ENCODE measurements at regions not wholly inside any gene's neighbourhood (a gene's known extent, or its start where the extent isn't known, plus 50 kb on each side); places are given as distances from the start of the nearest gene placed in this dataset.

DNA sequence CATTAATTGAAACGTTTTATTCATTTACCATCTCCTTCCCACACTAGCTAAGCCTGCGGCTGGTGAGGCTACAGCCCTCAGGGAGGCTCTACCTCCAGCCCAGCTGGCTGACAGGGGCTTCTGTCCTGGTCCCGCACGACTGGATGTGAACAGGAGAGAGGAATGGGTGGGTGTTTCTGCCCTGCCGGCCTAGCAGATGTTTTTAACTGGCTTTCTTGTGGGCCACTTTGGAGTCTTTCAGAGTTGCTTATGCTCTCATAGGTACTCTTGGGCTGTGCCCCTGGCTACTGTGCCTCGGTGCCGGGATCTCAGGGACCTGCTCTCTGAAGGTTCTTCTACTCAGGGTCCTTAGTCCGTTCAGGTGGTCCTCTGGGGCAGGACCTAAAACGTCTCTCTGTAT is 184.3 kb upstream of the TWIST2 start:
- 67 to 87% (median 81%) methylated on average over 9 of the region's 9 CpGs for WGBS, 5 donors
- H3K4me3 ChIP-seq, result no peak overlapping the region
- peaks cover 0 to 23% (median 0%) of the 10 kb centered on the region in 7 donors for H3K27me3 ChIP-seq (replicated peaks in 1 of 7)
- intact Hi-C loops (cut with DNase I; ENCODE audit: low total_unique reads), result no loop called here
- no peak for TF ChIP-seq POLR2AphosphoS5 (IDR thresholded peaks at IDR 0.05)
- TF ChIP-seq, protein P1, sequence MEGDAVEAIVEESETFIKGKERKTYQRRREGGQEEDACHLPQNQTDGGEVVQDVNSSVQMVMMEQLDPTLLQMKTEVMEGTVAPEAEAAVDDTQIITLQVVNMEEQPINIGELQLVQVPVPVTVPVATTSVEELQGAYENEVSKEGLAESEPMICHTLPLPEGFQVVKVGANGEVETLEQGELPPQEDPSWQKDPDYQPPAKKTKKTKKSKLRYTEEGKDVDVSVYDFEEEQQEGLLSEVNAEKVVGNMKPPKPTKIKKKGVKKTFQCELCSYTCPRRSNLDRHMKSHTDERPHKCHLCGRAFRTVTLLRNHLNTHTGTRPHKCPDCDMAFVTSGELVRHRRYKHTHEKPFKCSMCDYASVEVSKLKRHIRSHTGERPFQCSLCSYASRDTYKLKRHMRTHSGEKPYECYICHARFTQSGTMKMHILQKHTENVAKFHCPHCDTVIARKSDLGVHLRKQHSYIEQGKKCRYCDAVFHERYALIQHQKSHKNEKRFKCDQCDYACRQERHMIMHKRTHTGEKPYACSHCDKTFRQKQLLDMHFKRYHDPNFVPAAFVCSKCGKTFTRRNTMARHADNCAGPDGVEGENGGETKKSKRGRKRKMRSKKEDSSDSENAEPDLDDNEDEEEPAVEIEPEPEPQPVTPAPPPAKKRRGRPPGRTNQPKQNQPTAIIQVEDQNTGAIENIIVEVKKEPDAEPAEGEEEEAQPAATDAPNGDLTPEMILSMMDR (IDR thresholded peaks at IDR 0.05 in 8 of 11, conservative IDR thresholded peaks at IDR 0.05 in 3 of 11), result no peak
- TF ChIP-seq POLR2A (IDR thresholded peaks at IDR 0.05), result no peak
- no peaks in the 10 kb centered on the region for H3K36me3 ChIP-seq
- no peak for DNase-seq
- no peaks in the 10 kb centered on the region for H3K4me1 ChIP-seq
- peaks cover 0 to 47% (median 29%) of the 10 kb centered on the region in 8 donors for H3K9me3 ChIP-seq
- no peak overlapping the region for H3K27ac ChIP-seq

- no peak overlapping the region for H3K27ac ChIP-seq
- no peaks in the 10 kb centered on the region for H3K4me1 ChIP-seq
- no peaks in the 10 kb centered on the region for H3K36me3 ChIP-seq
- DNase-seq, result no peak
- H3K9me3 ChIP-seq, result peaks cover 0 to 43% (median 26%) of the 10 kb centered on the region in 8 donors
- H3K4me3 ChIP-seq, result no peak overlapping the region
- H3K27me3 ChIP-seq (replicated peaks in 1 of 7), result peaks cover 0 to 23% (median 0%) of the 10 kb centered on the region in 7 donors
- intact Hi-C loops (cut with DNase I; ENCODE audit: low total_unique reads), result no loop called here
- WGBS, 5 donors, result 71 to 74% (median 72%) methylated on average over 3 of the region's 3 CpGs
- TF ChIP-seq POLR2AphosphoS5 (IDR thresholded peaks at IDR 0.05), result no peak
- TF ChIP-seq, protein P1 (IDR thresholded peaks at IDR 0.05 in 8 of 11, conservative IDR thresholded peaks at IDR 0.05 in 3 of 11), result no peak
- no peak for TF ChIP-seq POLR2A (IDR thresholded peaks at IDR 0.05)
Observed at GRCh38 chr2:238665919-238666318, 182.0 kb upstream of the TWIST2 start.

DNA sequence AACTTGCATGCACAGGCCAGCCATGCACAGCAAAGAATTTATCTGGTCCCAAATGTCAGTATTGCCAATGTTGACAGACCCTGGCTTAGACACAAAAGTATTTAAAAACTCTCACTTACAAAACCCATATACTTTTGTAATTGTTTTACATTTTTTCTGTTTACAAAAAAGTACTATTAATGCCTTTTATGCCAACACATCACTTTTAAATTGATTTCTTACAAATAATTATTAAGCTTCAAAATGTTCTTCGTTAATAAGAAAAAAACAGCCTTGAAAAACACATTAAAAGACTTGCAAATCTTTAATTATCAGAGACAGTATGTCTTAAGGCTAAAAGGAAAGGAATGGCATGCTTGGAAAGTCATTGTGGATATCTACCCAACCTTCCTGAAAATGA is 181.3 kb upstream of the TWIST2 start:
- Histone ChIP-seq H3K4me3 (no peak overlapping the region), H3K36me3 (no peaks in the 10 kb centered on the region), H3K27me3 (replicated peaks in 1 of 7) (peaks cover 0 to 23% (median 0%) of the 10 kb centered on the region in 7 donors), H3K27ac (no peak overlapping the region), H3K9me3 (peaks cover 0 to 39% (median 20%) of the 10 kb centered on the region in 8 donors), H3K4me1 (no peaks in the 10 kb centered on the region)
- intact Hi-C loops (cut with DNase I; ENCODE audit: low total_unique reads), result no loop called here
- no peak for DNase-seq
- TF ChIP-seq POLR2AphosphoS5 (IDR thresholded peaks at IDR 0.05) (no peak), POLR2A (IDR thresholded peaks at IDR 0.05) (no peak)
- TF ChIP-seq, protein P1 (IDR thresholded peaks at IDR 0.05 in 8 of 11, conservative IDR thresholded peaks at IDR 0.05 in 3 of 11), result no peak
- 0 to 73% (median 69%) methylated on average over 1 of the region's 1 CpG for WGBS, 5 donors

GRCh38 chr2:238667008-238667407 is 180.9 kb upstream of the TWIST2 start:
- no peaks in the 10 kb centered on the region for H3K36me3 ChIP-seq
- H3K27me3 ChIP-seq (replicated peaks in 1 of 7), result peaks cover 0 to 23% (median 0%) of the 10 kb centered on the region in 7 donors
- H3K27ac ChIP-seq, result no peak overlapping the region
- peaks cover 0 to 34% (median 16%) of the 10 kb centered on the region in 8 donors for H3K9me3 ChIP-seq
- WGBS, 5 donors, result 65 to 82% (median 70%) methylated on average over 6 of the region's 6 CpGs
- TF ChIP-seq POLR2A (IDR thresholded peaks at IDR 0.05) (no peak), POLR2AphosphoS5 (IDR thresholded peaks at IDR 0.05) (no peak)
- TF ChIP-seq, protein P1 (IDR thresholded peaks at IDR 0.05 in 8 of 11, conservative IDR thresholded peaks at IDR 0.05 in 3 of 11), result no peak
- intact Hi-C loops (cut with DNase I; ENCODE audit: low total_unique reads), result no loop called here
- no peaks in the 10 kb centered on the region for H3K4me1 ChIP-seq
- DNase-seq, result no peak
- no peak overlapping the region for H3K4me3 ChIP-seq

Data from spleen (tissue), 11 donors.